Pancreas (tissue), 10 donors: ENCODE measurements at regions not wholly inside any gene's neighbourhood (a gene's known extent, or its start where the extent isn't known, plus 50 kb on each side); places are given as distances from the start of the nearest gene placed in this dataset.
A peak's percentile ranks its signal among the peaks of the same experiment; 100 is the strongest.

Source experiments
- ATAC-seq, 4 donors: fragments of 200-7000 bp; cut with Tn5 transposase; one replicate each; pipeline versions ENCODE4 v1.8.0 to v1.9.1; 2020; ENCODE audit warnings: mild to moderate bottlenecking in 4 of 4, moderate library complexity in 4 of 4
- DNase-seq, 6 donors: peaks; one replicate each; pipeline ENCODE4 v3.0.0-alpha.2; 2020
- FAIRE-seq: peaks from 2 replicates; lab custom pipeline; 2012; peaks lifted over from hg19 to GRCh38; lab: Jason Lieb, UNC
- H3K27ac ChIP-seq, 4 donors: fragments of 200-600 bp; sonication (generic); 1 replicate in 3 of 4; 2 replicates in 1 of 4; pipeline versions ENCODE4 v1.5.0 to v1.8.0; 2020
- H3K27me3 ChIP-seq, 4 donors: fragments of 200-600 bp; one replicate each; pipeline ENCODE4 v1.8.0; 2021
- H3K36me3 ChIP-seq, 3 donors: fragments of 200-600 bp; sonication (generic) in 1 of 3; one replicate each; pipeline versions ENCODE4 v1.5.0 to v1.8.0; 2020 to 2021
- H3K4me1 ChIP-seq, 3 donors: fragments of 200-600 bp; one replicate each; pipeline ENCODE4 v1.8.0; 2021
- H3K4me3 ChIP-seq, 4 donors: fragments of 200-600 bp; sonication (generic) in 2 of 4; one replicate each; pipeline versions ENCODE4 v1.5.0 to v1.8.0; 2020 to 2021
- H3K9me3 ChIP-seq, 4 donors: fragments of 200-600 bp; one replicate each; pipeline ENCODE4 v1.8.0; 2021
- WGBS, 2 donors: extraction: QIAGEN DNeasy Blood & Tissue Kit; methylation state at CpG; one replicate each; pipeline ENCODE4 v1.1.7; 2013; 5-methylcytosine and 5-hydroxymethylcytosine counted together
- intact Hi-C, 3 donors: fragments of 100-400 bp; cut with DNase I; formaldehyde crosslinking; loops; one replicate each; pipeline versions ENCODE4 v1.11.1 to v1.14.2; 2022
- TF ChIP-seq, protein P1 (sequence below), 4 donors: fragments of 200-600 bp; sonication (generic) in 3 of 4; IDR thresholded peaks; one replicate each; pipeline versions ENCODE4 v1.5.0 to v1.8.0; 2021; ENCODE audit warnings: antibody characterized with exemption in 4 of 4
- donor health status: healthy with polysubstance abuse.
- donor health status: DM: no; HTN: no; CAD: no; lungs with moderate emphysema.
- donor health status: DM: no; HTN: no; CAD: no.
- donor health status: control.
- donor health status: control.
- donor health status: Bipolar disorder and iron deficiency.
- donor health status: DM: yes; HTN: yes; CAD: no.
- donor health status: DM: no; HTN: no; CAD: no.
- donor health status: DM: no; HTN: no; CAD: no.
- donor health status: DM: yes; HTN: yes; CAD: no.

DNA sequence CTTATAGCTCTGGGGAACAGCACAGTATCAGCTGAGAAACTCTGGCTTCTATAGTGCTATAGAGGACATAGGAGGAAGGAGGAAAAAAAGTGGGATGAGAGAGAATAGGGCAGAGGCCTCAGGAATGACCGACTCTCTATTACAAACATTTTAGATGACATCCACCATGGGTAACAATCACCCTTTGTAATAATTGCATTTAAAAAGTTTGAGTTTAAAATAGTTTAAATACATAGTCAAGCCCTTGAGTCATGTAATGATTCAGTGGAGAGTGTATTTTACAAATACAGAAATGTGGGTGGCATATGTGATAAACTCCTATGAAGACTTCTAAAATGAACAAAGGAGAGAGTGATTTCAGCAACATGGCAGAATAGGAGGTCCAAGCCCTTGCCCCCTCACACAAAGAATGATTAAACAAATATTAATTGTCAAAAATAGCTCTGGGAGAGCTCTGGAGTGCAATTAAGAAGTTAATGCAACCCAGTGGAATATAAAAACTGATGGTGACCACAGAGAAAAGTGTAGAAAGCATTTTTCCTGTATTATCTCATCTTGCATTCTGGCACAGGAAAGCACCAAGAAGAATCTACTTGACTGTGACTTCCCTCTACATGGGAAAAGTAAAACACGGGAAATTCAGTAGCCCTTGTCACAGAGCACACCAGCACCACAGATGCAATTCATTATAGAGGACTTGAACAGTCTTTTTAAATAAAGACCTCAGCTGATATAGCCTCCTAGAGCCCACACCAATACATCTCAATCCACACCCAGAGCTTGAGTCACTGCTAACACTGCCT, 569.0 kb upstream of the SORCS1 start:
- H3K4me1 ChIP-seq = no peaks in the 10 kb centered on the region
- WGBS, 2 donors = 43 to 62% methylated on average over 2 of the region's 2 CpGs
- intact Hi-C loops = no loop called here
- FAIRE-seq (no peak), DNase-seq (no peak), ATAC-seq (no peak)
- no peaks in the 10 kb centered on the region for H3K27me3 ChIP-seq
- TF ChIP-seq, protein P1, sequence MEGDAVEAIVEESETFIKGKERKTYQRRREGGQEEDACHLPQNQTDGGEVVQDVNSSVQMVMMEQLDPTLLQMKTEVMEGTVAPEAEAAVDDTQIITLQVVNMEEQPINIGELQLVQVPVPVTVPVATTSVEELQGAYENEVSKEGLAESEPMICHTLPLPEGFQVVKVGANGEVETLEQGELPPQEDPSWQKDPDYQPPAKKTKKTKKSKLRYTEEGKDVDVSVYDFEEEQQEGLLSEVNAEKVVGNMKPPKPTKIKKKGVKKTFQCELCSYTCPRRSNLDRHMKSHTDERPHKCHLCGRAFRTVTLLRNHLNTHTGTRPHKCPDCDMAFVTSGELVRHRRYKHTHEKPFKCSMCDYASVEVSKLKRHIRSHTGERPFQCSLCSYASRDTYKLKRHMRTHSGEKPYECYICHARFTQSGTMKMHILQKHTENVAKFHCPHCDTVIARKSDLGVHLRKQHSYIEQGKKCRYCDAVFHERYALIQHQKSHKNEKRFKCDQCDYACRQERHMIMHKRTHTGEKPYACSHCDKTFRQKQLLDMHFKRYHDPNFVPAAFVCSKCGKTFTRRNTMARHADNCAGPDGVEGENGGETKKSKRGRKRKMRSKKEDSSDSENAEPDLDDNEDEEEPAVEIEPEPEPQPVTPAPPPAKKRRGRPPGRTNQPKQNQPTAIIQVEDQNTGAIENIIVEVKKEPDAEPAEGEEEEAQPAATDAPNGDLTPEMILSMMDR (IDR thresholded peaks at IDR 0.05) = no peak
- no peak overlapping the region for H3K27ac ChIP-seq
- H3K36me3 ChIP-seq = no peaks in the 10 kb centered on the region
- no peak overlapping the region for H3K4me3 ChIP-seq
- no peaks in the 10 kb centered on the region for H3K9me3 ChIP-seq

- Histone ChIP-seq H3K27ac (no peak overlapping the region), H3K4me1 (no peaks in the 10 kb centered on the region), H3K9me3 (no peaks in the 10 kb centered on the region), H3K27me3 (no peaks in the 10 kb centered on the region), H3K4me3 (no peak overlapping the region), H3K36me3 (no peaks in the 10 kb centered on the region)
- DNase-seq (peak in 2 of 6 donors; percentile 7 to 30), ATAC-seq (no peak), FAIRE-seq (no peak)
- intact Hi-C loops = no loop called here
- 77 to 93% methylated on average over 7 of the region's 7 CpGs for WGBS, 2 donors
- TF ChIP-seq, protein P1 (IDR thresholded peaks at IDR 0.05) = no peak
Observed at GRCh38 chr10:107732045-107732444, 567.5 kb upstream of the SORCS1 start.

- DNase-seq = no peak
- no peak for FAIRE-seq
- no peak overlapping the region for H3K4me3 ChIP-seq
Observed at GRCh38 chr10:107728807-107729206, 564.3 kb upstream of the SORCS1 start.

DNA sequence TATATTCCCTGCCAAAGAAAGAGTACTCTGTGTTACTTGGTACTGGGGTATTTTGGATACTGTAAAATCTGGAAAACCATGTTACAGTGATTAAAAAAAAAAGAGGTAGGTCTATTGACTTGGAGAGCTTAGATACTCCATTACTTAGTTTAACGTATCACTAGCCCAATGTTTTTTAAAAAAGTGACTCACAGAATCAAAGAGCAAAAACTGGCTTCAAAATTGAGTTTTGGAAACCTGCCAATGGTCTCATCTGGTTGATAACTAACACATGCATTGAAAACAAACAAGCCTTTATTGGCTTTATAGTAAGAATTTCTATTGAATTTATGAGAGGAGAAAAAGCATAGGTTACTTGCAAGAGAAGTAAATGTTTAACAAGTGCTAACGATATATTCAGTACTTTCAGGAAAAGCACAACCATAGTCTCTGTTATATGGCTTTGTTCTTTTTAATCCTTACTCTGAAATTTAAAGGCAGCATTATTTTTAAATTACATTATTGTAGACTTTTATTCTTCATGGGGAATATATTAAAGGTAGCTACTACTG, 563.3 kb upstream of the SORCS1 start:
- Histone ChIP-seq H3K4me1 (no peaks in the 10 kb centered on the region), H3K36me3 (no peaks in the 10 kb centered on the region), H3K9me3 (no peaks in the 10 kb centered on the region), H3K27me3 (no peaks in the 10 kb centered on the region), H3K4me3 (no peak overlapping the region), H3K27ac (no peak overlapping the region)
- peak; percentile 17 for FAIRE-seq
- 10 to 13% methylated on average over 2 of the region's 2 CpGs for WGBS, 2 donors
- TF ChIP-seq, protein P1 (IDR thresholded peaks at IDR 0.05) = no peak
- no peak for DNase-seq
- no peak for ATAC-seq
- intact Hi-C loops = no loop called here

More at GRCh38 chr10:107728807-107729206, 564.3 kb upstream of the SORCS1 start:
- H3K27ac ChIP-seq = no peak overlapping the region
- intact Hi-C loops = no loop called here
- no peaks in the 10 kb centered on the region for H3K9me3 ChIP-seq
- ATAC-seq = peak in 3 of 4 donors; percentile 42 to 71 (median 60)
- WGBS, 2 donors = 18 to 21% methylated on average over 5 of the region's 5 CpGs
- H3K4me1 ChIP-seq = no peaks in the 10 kb centered on the region
- TF ChIP-seq, protein P1 (IDR thresholded peaks at IDR 0.05) = no peak
- H3K27me3 ChIP-seq = no peaks in the 10 kb centered on the region
- no peaks in the 10 kb centered on the region for H3K36me3 ChIP-seq

DNA sequence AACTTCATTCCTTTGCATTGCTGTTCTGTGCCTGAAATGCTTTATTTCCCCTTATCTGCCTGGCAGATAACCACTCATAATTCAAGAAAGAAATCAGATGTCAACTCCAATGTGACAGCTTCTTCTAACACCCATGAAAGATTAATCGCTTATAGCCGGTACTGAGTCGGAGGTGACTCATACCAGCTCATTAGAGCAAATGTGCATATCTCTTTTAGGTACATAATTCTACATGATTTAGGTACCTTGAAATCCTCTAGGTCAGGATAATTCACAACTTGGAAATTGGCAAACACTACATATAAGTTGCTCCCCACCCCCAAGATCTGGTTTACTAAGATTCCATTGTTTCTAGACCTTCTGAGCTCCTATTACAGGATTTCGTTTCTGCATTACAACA, 554.4 kb upstream of the SORCS1 start:
- DNase-seq (no peak), ATAC-seq (no peak), FAIRE-seq (no peak)
- intact Hi-C loops = no loop called here
- Histone ChIP-seq H3K27me3 (no peaks in the 10 kb centered on the region), H3K4me1 (no peaks in the 10 kb centered on the region), H3K36me3 (no peaks in the 10 kb centered on the region), H3K27ac (no peak overlapping the region), H3K9me3 (no peaks in the 10 kb centered on the region), H3K4me3 (no peak overlapping the region)
- 42 to 44% methylated on average over 4 of the region's 4 CpGs for WGBS, 2 donors
- TF ChIP-seq, protein P1 (IDR thresholded peaks at IDR 0.05) = no peak
